Stimulated activated CD8-positive, alpha-beta memory T cell treated with anti-CD3 and anti-CD28 coated beads, Interleukin-15, amount 100 ng/mL, for 4 hours (primary cell): ENCODE measurements at regions not wholly inside any gene's neighbourhood (a gene's known extent, or its start where the extent isn't known, plus 50 kb on each side); places are given as distances from the start of the nearest gene placed in this dataset.

ENCODE experiments used
- DNase-seq, 2 donors: peaks; one replicate each; pipeline ENCODE4 v3.0.0-alpha.2; 2020; ENCODE audit warnings: low read depth in 2 of 2

DNA sequence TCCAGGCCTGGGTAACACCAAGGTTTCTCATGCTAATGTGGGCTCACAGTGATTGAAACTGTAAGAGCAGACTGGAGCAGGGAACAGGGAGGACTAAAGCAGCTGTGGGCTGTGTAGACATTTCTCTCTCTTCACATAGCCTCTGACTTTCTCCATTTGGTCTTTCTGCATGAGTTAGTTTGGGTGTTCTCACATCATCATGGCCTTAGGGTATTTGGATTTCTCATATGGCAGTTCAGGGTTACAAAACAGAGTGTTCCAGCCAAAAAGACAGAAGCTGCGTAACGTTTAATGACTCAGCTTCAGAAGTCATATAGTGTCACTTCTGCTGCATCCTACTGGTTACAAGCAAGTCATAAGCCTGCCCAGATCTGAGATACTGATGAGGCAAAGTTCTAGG, 52.0 kb upstream of the OSBPL8 start:
- no peak for DNase-seq

DNA sequence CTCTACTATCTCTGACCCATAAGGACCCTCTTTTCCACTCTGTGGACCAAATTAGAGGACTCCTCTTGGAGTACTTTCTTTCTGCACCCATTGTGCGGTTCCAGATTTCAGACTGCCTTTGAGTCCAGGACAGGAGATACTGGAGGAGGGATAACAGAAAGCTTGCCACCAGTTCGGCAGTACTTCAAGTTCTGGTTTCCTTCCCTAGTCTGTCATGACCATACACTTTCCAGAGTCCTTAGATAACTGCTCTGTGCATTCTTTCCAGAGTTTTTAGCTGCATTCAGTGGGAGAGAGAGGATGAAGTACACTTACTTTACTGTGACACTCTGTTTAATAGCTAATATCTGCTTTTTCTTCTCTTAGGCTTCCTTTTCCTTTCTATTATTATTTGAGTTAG, 54.8 kb upstream of the OSBPL8 start:
- no peak for DNase-seq

DNA sequence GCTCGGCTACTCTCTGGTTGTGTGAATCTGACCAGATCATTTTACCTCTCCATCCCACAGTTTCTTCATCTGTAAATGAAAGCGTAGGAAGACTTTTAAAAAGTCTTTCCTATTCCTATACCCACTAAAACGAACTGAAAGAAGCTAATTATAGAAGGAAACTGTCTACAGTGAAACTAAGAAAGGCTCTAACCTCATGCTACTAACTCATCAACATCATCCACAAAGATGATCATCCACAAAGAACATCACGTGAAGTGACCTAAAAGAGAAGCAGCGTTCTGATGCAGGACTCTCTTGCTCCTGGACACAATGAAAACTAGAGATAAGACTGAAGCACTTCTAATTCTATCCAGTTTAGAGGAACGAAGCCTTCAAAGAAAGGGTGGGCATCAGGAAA, 58.5 kb upstream of the OSBPL8 start:
- no peak for DNase-seq

DNA sequence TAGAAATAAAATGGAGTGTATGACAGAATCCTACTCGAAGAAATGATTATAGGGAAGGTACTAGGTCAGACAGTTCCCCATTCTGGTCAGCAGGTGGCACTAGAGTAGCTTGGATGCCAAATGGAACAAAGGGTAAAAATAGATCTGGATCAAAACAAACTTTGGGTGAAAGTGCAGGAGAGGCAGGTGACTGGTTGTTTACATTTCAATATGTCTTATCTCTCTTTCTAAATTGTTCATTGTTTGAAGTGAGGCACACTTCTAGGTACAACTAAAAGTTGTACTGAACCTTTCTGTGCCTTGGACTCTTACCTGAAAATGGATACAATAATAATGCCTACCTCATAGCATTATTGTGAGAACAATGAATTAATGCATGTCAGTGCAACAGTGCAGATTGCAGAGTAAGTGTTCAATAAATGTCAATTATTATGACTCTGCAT, 62.0 kb upstream of the OSBPL8 start:
- peak; percentile 8 to 28 for DNase-seq

DNA sequence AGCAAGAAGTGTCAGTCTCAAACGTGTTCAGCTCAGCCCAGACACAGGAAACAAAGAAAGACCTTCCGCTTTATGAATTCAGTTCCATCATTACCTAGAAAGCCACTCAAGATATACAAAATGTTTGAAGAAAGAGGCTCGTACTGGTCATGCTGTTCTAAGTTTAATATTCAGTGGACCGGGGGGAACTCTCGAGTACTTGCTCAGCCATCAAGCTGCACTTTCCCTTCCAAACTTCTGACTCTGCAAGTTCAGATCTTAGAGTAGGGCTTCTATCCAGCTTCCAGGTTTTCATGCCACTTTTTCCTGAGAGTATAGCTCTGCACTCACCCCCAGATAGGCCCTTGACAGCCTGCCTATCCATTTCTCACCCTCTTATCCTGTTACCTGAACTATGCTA, 62.8 kb upstream of the OSBPL8 start:
- no peak for DNase-seq

DNA sequence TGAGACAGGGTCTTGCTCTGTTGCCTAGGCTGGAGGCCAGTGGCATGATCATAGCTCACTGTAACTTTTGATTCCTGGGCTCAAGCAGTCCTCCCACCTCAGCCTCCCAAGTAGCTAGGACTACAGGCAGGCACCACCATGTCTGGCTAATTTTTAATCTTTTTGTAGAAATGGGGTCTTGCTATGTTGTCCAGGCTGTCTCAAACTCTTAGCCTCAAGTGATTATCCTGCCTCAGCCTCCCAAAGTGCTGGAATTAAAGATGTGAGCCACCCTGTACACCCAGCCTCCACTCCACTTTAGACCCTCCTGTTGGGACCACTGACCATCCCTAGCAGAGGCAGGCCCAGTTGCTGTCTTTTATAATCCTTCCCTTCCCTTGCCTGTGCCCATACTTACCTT, 63.3 kb upstream of the OSBPL8 start:
- DNase-seq, result no peak

DNA sequence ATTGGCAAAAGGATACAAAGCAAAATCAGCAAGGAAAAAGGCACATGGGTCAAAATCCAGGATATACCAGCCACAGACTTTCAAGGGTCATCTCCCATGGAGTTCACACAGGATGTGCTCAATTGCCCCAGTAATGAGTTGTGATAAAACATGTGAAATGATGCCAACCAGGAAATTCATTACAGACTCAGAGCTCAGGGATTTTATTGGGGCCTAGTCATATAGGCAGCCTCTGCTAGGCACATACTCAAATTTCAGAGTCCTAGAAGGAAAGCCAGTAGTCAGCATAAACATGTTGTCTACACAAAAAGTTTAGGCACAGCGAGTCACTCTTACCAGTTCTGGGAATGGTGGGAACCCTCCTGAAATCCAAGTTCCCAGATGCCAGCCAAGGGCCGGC, 64.4 kb upstream of the OSBPL8 start:
- DNase-seq, result no peak

DNA sequence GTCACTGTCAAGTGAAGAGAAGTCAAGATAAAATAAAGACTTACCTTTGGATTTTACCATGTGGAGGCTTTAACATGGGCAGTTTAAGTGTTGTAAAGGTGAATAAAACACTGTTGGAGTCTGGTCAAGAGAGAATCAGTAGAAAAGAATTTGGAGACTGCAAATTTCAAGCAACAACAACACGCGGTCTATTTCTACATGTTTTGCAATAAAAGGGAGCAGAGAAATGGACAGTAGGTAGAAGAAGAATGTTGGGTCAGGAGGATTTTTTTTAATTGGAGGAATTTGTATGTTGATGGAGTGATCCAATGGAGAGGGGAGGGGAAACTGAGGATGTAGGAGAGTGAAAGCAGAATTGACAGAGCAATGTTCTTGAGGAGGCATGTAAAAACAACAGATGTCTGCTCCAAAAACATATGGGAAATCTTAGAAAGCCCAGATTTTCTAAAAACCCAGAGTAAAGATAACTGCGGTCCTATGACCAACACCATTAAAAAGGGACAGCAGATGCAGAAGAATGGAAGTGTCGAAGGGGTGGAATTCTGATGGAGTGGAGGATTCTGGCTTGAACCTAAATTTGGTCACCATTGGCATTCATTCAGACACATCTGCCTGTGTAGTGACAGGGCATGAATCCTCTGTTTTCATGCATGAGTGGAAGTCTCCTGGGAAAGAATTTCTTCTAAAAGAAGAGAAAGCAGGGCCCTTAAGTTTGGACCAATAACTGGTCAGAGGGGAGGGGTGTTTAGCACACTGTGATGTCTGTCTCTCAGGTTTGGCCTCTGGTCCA, 68.0 kb upstream of the OSBPL8 start:
- no peak for DNase-seq

DNA sequence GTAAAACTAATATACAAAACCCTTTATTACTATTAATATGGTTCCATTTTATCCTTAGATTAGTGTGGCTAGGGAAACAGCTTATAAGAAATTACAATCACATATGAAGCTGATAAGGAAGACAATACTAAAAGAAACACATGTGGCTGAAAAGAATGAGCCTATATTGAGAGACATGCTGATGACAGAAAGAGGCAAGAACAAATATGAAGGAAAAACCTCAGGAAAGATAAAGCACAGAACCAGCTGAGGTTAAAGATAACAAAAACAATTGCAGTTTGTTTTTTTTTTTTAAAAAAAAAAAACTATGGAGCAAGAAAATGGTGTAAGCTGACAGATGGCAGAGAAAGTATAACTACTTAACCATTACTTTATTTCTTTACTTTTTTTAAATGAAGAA, 69.2 kb upstream of the OSBPL8 start:
- DNase-seq, result no peak

DNA sequence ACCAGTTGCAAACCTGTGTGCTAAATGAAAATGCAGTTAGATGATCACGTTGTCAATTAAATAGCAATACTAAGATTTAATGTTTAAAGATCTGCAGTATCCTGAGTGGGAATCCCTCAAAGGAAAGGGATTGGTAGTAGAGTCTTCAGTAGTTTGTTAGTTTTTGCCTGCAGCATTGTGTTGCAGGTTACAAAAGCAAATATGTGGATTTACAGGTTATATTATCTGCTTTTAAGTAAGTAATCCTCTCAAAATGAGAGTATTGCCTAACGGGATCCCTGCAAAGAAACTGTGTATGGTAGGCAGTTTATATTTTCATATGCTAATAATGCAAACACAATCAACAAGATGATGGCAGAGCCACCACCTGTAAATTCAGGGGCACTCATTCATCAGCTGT, 72.2 kb upstream of the OSBPL8 start:
- DNase-seq, result no peak

DNA sequence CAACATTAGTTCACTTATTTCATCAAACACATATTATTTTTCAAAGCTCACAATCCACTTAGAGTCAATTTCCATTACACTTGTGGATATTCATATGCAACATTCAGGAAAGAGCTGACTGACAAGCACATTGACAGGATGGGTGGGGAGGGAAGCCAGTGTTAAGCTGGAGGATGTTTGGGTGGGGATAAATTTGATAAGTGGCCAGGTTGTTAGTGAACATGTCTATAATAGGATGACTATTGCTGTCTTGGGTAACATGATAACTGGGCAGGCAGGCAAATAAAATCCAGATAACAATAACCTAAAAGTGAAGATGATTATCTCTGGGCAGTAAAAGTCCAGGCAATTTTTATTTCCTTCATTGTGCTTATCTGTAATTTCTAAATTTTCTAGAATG, 73.8 kb upstream of the OSBPL8 start:
- DNase-seq, result no peak

DNA sequence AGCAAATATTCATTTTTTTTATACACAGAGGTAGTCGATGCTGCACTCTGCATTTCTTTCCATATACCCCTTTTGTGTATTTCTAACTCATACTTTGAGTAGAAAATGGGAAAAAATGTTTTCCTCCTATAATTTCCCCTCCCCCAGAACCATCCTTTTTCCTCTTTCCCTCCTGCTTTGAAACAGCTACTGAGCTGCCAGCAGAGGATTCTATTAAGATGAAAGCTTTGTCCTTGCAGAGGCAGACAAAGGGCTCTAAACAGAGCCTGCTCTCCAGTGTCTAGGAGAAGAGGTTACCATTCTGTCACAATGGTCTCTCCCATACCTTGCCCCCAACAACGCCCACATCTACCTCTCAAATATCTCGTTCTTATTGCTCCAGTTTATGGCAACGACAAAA, 74.6 kb upstream of the OSBPL8 start:
- DNase-seq, result no peak

DNA sequence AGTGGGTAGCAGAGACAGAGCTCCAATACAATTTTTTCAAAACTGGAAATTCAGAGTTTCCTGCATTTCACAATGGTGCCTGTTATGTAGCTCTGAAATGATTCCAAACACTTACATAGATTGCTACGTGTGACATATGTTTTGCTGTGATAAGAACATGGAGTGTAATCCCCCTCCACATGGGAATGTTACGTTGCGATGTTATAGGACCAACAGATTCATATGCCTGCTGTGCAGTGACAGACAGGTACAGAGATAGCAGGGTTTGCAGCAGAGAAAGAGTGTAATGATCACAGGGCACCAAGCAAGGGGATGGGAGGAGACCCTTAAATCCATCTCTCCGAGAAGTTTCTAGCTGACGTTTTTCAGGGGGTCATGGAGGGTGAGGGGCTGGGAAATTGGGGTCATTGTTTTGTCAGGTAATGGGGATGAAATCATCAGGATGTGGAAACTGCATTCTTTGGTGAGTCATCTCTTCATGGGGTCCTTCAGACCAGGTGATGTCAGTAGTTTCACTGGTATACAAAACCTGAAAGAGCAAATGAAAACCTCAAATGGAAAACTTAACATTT, 76.6 kb upstream of the OSBPL8 start:
- DNase-seq, result no peak

DNA sequence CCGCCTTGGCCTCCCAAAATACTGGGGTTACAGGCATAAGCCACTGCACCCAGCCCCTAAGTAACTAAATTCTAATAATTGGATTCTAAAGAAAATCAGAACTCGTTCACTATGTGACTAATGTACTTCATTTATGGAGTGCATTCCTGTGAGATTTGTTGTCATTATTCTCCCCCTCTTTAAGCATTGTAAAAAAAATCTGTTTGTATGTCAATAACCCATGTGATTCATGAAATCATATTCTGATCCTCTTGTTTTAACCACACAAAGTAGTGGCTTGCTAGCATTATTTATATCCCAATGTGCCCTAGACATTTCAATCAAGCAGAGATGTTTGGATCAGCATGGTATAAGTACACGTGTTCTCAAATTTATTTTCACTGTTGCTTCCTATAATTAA, 78.2 kb upstream of the OSBPL8 start:
- DNase-seq, result no peak

DNA sequence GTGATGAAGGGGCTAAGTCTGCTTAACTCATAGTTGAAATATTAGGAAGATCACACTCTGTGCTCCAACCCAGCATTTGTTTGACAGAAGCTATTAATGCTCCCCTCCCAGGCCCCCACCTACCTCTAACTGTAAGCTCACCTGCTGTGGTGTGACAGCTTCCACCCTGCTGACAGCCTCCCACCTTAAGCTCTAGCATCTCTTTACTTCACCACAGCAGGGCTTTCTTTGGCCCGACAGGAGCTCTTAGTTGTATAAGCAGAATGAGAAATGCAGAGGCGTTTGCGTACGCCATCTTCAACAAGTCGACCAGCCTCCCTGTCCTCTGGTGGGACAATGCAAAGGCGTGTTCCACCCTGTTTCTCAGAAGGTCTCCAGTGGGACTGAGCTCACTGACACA, 80.1 kb upstream of the OSBPL8 start:
- DNase-seq, result no peak

DNA sequence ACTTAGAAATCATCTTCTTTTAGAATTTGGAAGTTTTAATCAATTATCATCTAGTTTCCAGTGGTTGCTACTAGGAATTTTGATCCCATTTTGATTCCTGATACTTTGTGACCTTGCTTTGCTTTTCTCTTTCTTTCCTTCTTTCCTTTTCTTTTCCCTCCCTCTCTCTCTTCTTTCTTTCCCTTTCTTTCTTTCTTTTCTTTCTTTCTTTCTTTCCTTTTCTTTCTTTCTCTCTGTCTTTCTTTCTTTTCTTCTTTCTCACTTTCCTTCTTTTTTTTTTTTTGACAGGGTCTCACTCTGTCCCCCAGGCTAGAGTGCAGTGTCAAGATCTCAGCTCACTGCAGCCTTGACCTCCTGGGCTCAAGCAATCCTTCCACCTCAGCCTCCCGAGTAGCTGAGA, 81.5 kb upstream of the OSBPL8 start:
- no peak for DNase-seq

DNA sequence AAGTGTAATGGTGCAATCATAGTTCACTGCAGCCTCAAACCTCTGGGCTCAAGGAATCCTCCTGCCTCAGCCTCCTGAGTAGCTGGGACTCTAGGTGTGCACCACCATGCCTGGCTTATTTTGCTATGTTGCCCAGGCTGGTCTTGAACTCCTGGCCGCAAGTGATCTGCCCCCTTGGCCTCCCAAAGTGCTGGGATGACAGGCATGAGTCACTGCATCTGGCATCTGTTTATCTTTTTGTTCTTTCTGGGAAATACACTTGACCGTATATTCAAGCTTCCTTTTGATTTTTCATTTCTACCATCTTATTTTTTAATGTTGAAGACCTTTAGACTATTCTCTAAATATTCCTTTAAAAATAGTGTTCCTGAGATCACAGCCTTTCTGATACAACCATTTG, 82.4 kb upstream of the OSBPL8 start:
- no peak for DNase-seq

DNA sequence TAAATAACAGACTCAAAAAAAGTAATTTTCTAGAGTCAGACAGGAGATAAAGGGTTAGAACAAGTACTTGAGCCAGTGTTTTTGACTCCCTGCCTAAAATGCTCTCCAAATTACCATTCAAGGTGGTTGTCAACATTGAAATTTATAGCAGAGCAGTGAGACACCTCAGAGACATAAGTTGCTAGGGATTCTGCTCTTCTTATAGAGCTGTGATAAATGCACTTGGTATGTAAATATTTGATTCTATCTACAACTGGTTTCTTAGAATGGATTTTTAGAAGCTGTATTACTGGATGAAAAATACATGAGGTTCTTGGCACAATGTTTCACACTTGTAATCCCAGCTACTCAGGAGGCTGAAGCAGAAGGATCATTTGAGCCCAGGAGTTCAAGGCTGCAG, 83.9 kb upstream of the OSBPL8 start:
- no peak for DNase-seq

DNA sequence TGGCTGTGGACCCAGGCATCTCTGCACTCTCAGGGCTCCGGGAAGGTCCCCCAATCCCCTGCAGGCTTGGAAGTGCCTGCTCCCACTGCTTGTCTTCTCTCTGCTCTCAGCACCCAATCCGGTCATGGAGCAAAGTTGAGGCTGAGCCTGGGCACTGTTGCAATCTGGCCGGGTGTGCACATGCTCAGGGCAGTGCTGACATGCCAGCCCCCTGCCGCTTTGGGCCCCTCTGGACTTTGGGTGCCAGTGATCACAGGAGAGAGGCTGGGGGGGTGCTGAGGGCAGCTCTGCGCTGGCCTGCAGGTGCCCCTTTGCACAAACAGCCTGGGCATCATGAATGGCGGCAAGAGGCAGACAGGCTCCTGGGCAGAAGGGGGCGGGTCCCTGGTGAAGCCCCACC, 85.4 kb upstream of the OSBPL8 start:
- no peak for DNase-seq

DNA sequence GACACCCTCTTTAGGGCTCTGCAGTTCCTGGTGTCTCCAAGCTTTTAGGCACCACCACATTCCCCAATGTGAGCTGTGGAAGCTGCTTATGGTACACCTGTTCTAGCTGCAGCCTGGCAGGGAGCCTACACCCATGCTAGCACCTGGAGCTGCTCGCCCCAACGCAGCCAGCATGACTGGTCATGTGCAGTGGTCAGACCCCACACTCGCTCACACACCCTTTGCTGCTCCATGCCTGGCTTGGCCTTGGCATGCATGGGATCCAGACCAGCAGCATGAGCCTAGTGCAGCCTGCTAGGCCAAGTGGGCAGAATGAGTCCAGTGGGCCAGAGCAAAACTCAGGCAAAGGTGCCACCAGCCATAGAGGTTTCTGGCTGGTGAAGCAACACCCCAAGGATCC, 86.4 kb upstream of the OSBPL8 start:
- DNase-seq, result no peak

DNA sequence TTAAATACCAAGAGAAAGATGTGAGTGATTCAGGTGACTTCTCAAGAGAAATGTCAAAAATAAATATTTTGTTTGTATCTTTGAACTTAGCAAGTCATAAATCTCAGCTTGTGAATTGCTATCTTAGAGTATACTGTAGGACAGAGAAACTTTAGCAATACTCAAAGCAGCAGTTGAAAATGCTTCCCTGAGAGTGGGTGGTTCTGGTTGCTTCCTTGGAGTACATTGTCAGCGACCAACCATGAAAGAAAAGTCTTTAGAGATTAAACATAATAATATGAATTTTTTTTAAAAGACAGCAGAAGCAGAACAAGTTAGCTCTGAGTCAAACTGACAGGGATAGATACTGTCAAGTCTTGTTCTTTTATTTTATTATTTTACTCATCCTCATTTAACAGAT, 86.8 kb upstream of the OSBPL8 start:
- no peak for DNase-seq

DNA sequence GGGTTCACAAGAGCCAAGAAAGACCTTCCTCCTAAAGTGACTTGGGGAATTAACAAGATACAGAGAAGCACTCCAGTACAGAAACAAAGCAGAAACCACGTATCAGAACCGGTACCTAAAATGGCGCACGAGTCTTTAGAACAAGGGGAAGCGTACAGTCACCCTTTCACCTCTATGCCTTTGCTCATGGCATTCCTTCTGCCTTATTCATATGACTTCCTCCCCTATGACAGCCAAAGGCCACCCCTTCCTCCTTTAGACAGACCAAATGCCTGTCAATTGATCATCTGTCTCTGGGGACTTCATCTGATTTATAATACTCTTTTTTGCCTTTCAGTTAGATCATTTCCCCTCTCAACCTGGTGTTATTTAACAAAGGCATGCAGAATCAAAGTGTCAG, 89.5 kb upstream of the OSBPL8 start:
- no peak for DNase-seq

DNA sequence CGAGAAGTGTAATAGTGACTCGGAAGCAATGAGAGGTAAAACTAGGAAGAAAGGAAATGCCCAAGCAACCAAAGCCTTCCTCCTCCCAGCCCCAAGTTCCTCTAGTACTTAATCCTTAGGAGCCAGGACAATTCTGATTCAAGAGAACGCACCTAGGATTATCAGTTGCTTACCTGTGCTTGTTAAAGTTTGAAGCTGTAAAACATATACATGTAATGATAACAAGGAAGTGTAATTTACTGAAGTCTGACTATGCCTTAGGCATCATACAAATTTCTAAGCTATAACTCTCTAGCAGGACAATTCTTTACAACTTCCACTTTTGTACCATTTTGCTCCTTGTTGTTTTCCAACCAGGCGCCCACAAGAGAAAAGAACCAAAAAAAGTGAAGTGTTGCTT, 92.8 kb upstream of the OSBPL8 start:
- DNase-seq, result no peak

DNA sequence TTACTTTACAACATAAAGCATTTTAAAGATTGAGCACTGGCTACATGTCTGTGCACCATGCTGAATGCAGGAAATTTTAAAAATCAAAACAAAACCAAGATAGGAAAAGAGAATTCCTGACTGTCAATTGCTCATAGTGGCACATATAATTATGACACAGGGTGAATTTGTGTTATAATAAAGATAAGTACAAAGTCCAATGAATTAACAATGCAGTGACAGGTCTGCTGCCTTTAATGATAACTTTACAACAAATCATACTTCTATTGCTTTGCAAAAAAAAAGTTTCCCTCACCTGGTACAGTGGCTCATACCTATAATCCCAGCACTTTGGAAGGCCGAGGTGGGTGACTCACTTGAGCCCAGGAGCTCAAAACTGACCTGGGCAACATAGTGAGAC, 93.8 kb upstream of the OSBPL8 start:
- no peak for DNase-seq
